H9 (cell line): ENCODE measurements at regions not wholly inside any gene's neighbourhood (a gene's known extent, or its start where the extent isn't known, plus 50 kb on each side); places are given as distances from the start of the nearest gene placed in this dataset.

Experiments used
- DNase-seq: peaks from one replicate; pipeline ENCODE4 v3.0.0-alpha.2; 2017
- H2AFZ ChIP-seq: one replicate; pipeline ENCODE4 v1.6.1; 2013; ENCODE audit warnings: mild to moderate bottlenecking, low read length, control low read depth, moderate library complexity
- H2AK5ac ChIP-seq: 2 replicates; pipeline ENCODE4 v1.6.1; 2013; ENCODE audit warnings: low read length, control low read depth, mixed read lengths; ENCODE audit not compliant: insufficient read length
- H2BK120ac ChIP-seq: one replicate; pipeline ENCODE4 v1.6.1; 2013; ENCODE audit warnings: low read depth, mild to moderate bottlenecking, low read length, control low read depth, inconsistent platforms; ENCODE audit not compliant: poor library complexity, severe bottlenecking
- H2BK12ac ChIP-seq: 2 replicates; pipeline ENCODE4 v1.6.1; 2013; ENCODE audit warnings: low read length, control low read depth, mixed read lengths, low read depth; ENCODE audit not compliant: insufficient read length
- H2BK15ac ChIP-seq: 2 replicates; pipeline ENCODE4 v1.6.1; 2013; ENCODE audit warnings: low read depth, low read length, control low read depth
- H2BK20ac ChIP-seq: one replicate; pipeline ENCODE4 v1.6.1; 2013; ENCODE audit warnings: low read depth, mild to moderate bottlenecking, low read length, control low read depth, inconsistent platforms; ENCODE audit not compliant: poor library complexity, severe bottlenecking
- H2BK5ac ChIP-seq: 2 replicates; pipeline ENCODE4 v1.6.1; 2013; ENCODE audit warnings: low read length, control low read depth, mixed read lengths; ENCODE audit not compliant: insufficient read length
- H3K14ac ChIP-seq: 2 replicates; pipeline ENCODE4 v1.6.1; 2013; ENCODE audit warnings: low read length, control low read depth; ENCODE audit not compliant: insufficient read depth
- H3K18ac ChIP-seq: 2 replicates; pipeline ENCODE4 v1.6.1; 2013; ENCODE audit warnings: low read depth, mild to moderate bottlenecking, mixed read lengths, low read length, control low read depth; ENCODE audit not compliant: insufficient read length
- H3K23ac ChIP-seq: 2 replicates; pipeline ENCODE4 v1.6.1; 2013; ENCODE audit warnings: low read length, control low read depth, mixed read lengths, low read depth; ENCODE audit not compliant: insufficient read length
- H3K23me2 ChIP-seq: 2 replicates; pipeline ENCODE4 v1.6.1; 2013; ENCODE audit warnings: low read depth, mild to moderate bottlenecking, mixed read lengths, low read length, control low read depth; ENCODE audit not compliant: insufficient read length, poor library complexity, severe bottlenecking
- H3K27ac ChIP-seq: 2 replicates; pipeline ENCODE4 v1.5.1; 2013; ENCODE audit warnings: low read length, control low read depth, mixed read lengths, low read depth; ENCODE audit not compliant: insufficient read length
- H3K27me3 ChIP-seq: 2 replicates; pipeline ENCODE4 v1.6.1; 2013; ENCODE audit warnings: low read length, control low read depth, inconsistent platforms; ENCODE audit not compliant: insufficient read depth
- H3K4ac ChIP-seq: 2 replicates; pipeline ENCODE4 v1.6.1; 2013; ENCODE audit warnings: low read depth, mild to moderate bottlenecking, control low read depth, inconsistent platforms, low read length, moderate library complexity
- H3K4me1 ChIP-seq: 2 replicates; pipeline ENCODE4 v1.6.1; 2013; ENCODE audit warnings: low read length, control low read depth, inconsistent platforms; ENCODE audit not compliant: insufficient read depth
- H3K4me2 ChIP-seq: 2 replicates; pipeline ENCODE4 v1.6.1; 2013; ENCODE audit warnings: low read length, control low read depth, mixed read lengths; ENCODE audit not compliant: insufficient read length, insufficient read depth
- H3K56ac ChIP-seq: 2 replicates; pipeline ENCODE4 v1.6.1; 2013; ENCODE audit warnings: low read depth, mild to moderate bottlenecking, mixed read lengths, low read length, control low read depth; ENCODE audit not compliant: insufficient read length
- H3K79me1 ChIP-seq: 2 replicates; pipeline ENCODE4 v1.6.1; 2013; ENCODE audit warnings: low read depth, mild to moderate bottlenecking, moderate library complexity, low read length, control low read depth, inconsistent platforms; ENCODE audit not compliant: insufficient read depth, poor library complexity, severe bottlenecking
- H3K79me2 ChIP-seq: 2 replicates; pipeline ENCODE4 v1.6.1; 2013; ENCODE audit warnings: low read length, control low read depth, inconsistent platforms; ENCODE audit not compliant: insufficient read depth
- H3K9ac ChIP-seq: 2 replicates; pipeline ENCODE4 v1.6.1; 2013; ENCODE audit warnings: low read length, control low read depth, mixed read lengths; ENCODE audit not compliant: insufficient read length; ENCODE audit errors: extremely low read depth
- H3K9me3 ChIP-seq: one replicate; pipeline ENCODE4 v1.6.1; 2013; ENCODE audit warnings: low read depth, low read length, inconsistent platforms; ENCODE audit not compliant: control insufficient read depth
- H3T11ph ChIP-seq: one replicate; pipeline ENCODE4 v1.6.1; 2013; ENCODE audit warnings: mild to moderate bottlenecking, low read length, control low read depth, inconsistent platforms
- H4K20me1 ChIP-seq: one replicate; pipeline ENCODE4 v1.6.1; 2013; ENCODE audit not compliant: control insufficient read depth, insufficient read length, insufficient read depth
- H4K5ac ChIP-seq: 2 replicates; pipeline ENCODE4 v1.6.1; 2013; ENCODE audit warnings: low read depth, mild to moderate bottlenecking, mixed read lengths, low read length, control low read depth; ENCODE audit not compliant: insufficient read length
- H4K8ac ChIP-seq: replicated peaks from 2 replicates; pipeline ENCODE4 v1.6.1; 2013; ENCODE audit warnings: low read length, control low read depth, mixed read lengths, low read depth; ENCODE audit not compliant: insufficient read length
- H4K91ac ChIP-seq: 2 replicates; pipeline ENCODE4 v1.6.1; 2013; ENCODE audit warnings: low read depth, mild to moderate bottlenecking, moderate library complexity, mixed read lengths, low read length, control low read depth; ENCODE audit not compliant: insufficient read length
- H3K27ac Mint-ChIP-seq, 3 experiments: 2 replicates in 2 of 3; 3 replicates in 1 of 3; pipeline ENCODE4 v1.8.0; 2020 to 2021; ENCODE audit warnings: mixed read lengths in 3 of 3, mild to moderate bottlenecking in 1 of 3, moderate library complexity in 1 of 3
- H3K27me3 Mint-ChIP-seq: 2 replicates; pipeline ENCODE4 v1.8.0; 2021; ENCODE audit warnings: low read depth, mild to moderate bottlenecking, moderate library complexity, mixed read lengths
- H3K36me3 Mint-ChIP-seq, 3 experiments: 2 replicates in 2 of 3; 3 replicates in 1 of 3; pipeline ENCODE4 v1.8.0; 2020 to 2021; ENCODE audit warnings: low read depth in 3 of 3, mixed read lengths in 3 of 3; ENCODE audit not compliant: insufficient read depth in 1 of 3
- H3K4me1 Mint-ChIP-seq, 2 experiments: 2 replicates each; pipeline ENCODE4 v1.8.0; 2020; ENCODE audit warnings: mixed read lengths in 2 of 2
- H3K4me3 Mint-ChIP-seq, 2 experiments: 2 replicates in 1 of 2; 3 replicates in 1 of 2; pipeline ENCODE4 v1.8.0; 2020 to 2021; ENCODE audit warnings: mild to moderate bottlenecking in 2 of 2, mixed read lengths in 2 of 2, moderate library complexity in 1 of 2
- H3K9me3 Mint-ChIP-seq, 2 experiments: 2 replicates in 1 of 2; 3 replicates in 1 of 2; pipeline ENCODE4 v1.8.0; 2020; ENCODE audit warnings: mild to moderate bottlenecking in 2 of 2, mixed read lengths in 2 of 2, moderate library complexity in 1 of 2
- WGBS: extraction: QIAGEN DNeasy Blood & Tissue Kit; methylation state at CpG from one replicate; pipeline ENCODE4 v1.1.7; 2013; ENCODE audit warnings: missing lambda C conversion rate, low lambda C conversion rate, mixed read lengths; ENCODE audit not compliant: insufficient read length; ENCODE audit errors: extremely low coverage; 5-methylcytosine and 5-hydroxymethylcytosine counted together
- TF ChIP-seq, protein P1 (sequence below): fragments of 200-600 bp; sonication (generic); conservative IDR thresholded peaks from 3 replicates; pipeline ENCODE4 v1.8.0; 2021; ENCODE audit warnings: antibody characterized with exemption, mild to moderate bottlenecking

DNA sequence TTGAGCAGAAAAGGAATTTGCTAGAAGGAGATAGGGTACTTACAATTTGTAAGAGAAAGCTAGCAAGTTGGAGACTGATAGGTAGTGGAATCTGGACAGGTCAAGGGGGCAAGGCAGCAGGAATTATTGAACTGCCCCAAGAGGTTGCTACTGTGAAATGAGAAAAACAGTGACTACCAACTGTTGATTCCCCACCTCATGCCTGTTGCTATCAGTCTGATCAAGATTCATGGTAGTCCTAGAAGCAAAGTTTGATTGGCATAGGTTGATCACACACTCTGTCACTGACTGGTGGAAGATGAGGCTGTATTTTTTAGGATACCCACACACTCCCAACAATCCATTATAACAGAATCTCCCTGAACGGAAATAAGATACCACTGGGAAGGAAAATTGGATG is 89.4 kb upstream of the IGF1 start:
- Histone ChIP-seq H3K23ac (no peak overlapping the region), H3T11ph (no peak overlapping the region), H2BK5ac (no peak overlapping the region), H4K20me1 (no peaks in the 10 kb centered on the region), H3K27ac (no peak overlapping the region), H2AK5ac (no peak overlapping the region), H4K5ac (no peak overlapping the region), H3K79me1 (no peaks in the 10 kb centered on the region), H3K4me2 (no peak overlapping the region), H3K4ac (no peak overlapping the region), H3K18ac (no peak overlapping the region), H3K9ac (no peak overlapping the region), H3K27me3 (no peaks in the 10 kb centered on the region; the same call in 1 of the 2 replicates), H2AFZ (no peak overlapping the region), H3K4me1 (no peaks in the 10 kb centered on the region), H3K23me2 (no peaks in the 10 kb centered on the region), H3K14ac (no peak overlapping the region), H3K79me2 (no peaks in the 10 kb centered on the region), H4K8ac (no peak overlapping the region), H2BK120ac (no peak overlapping the region), H3K9me3 (no peaks in the 10 kb centered on the region), H2BK15ac (no peak overlapping the region), H3K56ac (no peak overlapping the region), H2BK12ac (no peak overlapping the region), H2BK20ac (no peak overlapping the region), H4K91ac (no peak overlapping the region)
- Mint-ChIP-seq H3K9me3 (peaks cover 0 to 7% of the 10 kb centered on the region in 2 experiments; a peak in 1 of 5 replicates), H3K4me1 (peaks cover 2 to 6% of the 10 kb centered on the region in 2 experiments; a peak in 3 of 4 replicates), H3K36me3 (peaks cover 0 to 7% (median 0%) of the 10 kb centered on the region in 3 experiments; a peak in 4 of 7 replicates), H3K4me3 (no peak overlapping the region), H3K27ac (no peak overlapping the region), H3K27me3 (no peaks in the 10 kb centered on the region)
- TF ChIP-seq, protein P1, sequence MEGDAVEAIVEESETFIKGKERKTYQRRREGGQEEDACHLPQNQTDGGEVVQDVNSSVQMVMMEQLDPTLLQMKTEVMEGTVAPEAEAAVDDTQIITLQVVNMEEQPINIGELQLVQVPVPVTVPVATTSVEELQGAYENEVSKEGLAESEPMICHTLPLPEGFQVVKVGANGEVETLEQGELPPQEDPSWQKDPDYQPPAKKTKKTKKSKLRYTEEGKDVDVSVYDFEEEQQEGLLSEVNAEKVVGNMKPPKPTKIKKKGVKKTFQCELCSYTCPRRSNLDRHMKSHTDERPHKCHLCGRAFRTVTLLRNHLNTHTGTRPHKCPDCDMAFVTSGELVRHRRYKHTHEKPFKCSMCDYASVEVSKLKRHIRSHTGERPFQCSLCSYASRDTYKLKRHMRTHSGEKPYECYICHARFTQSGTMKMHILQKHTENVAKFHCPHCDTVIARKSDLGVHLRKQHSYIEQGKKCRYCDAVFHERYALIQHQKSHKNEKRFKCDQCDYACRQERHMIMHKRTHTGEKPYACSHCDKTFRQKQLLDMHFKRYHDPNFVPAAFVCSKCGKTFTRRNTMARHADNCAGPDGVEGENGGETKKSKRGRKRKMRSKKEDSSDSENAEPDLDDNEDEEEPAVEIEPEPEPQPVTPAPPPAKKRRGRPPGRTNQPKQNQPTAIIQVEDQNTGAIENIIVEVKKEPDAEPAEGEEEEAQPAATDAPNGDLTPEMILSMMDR, result no peak
- no CpG with 5 or more reads among the region's 1 CpG for WGBS
- no peak for DNase-seq
